GM18505 (cell line): ENCODE measurements at regions not wholly inside any gene's neighbourhood (a gene's known extent, or its start where the extent isn't known, plus 50 kb on each side); places are given as distances from the start of the nearest gene placed in this dataset.

Experiments
- ATAC-seq: cut with Tn5 transposase; IDR thresholded peaks from one replicate; pipeline ENCODE4 v1.9.1; 2021; ENCODE audit not compliant: unreplicated experiment
- POLR2A ChIP-seq: IDR thresholded peaks from 4 replicates; pipeline ENCODE4 v1.6.1; 2011; ENCODE audit warnings: borderline replicate concordance; ENCODE audit not compliant: insufficient read depth, insufficient read length; ENCODE audit errors: extremely low read depth

DNA sequence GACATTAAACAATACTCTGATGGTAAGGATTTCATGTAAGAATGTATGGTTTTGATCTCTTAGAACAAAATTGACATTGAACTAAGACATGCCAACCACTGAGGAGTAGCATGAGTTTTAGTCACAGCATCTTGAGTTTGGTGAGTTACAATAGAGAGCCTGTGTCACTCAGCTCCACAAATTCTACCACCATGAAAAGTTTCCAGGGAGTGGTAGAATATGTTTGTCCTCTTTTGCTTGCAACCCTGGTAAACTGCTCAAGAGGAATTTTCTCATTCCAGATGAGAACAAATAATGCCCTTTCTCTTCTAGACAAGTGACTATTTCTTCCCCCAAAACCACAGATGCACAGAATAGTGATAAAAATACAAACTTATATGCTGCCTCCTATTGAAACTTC, 502.0 kb upstream of the VRK2 start:
- no peak for TF ChIP-seq POLR2A
- ATAC-seq, result no peak

GRCh38 chr2:57546478-57546877, 500.1 kb upstream of the VRK2 start:
- no peak for TF ChIP-seq POLR2A
- no peak for ATAC-seq

GRCh38 chr2:57549642-57550102, 496.9 kb upstream of the VRK2 start:
- ATAC-seq, result peak; percentile 80
- no peak for TF ChIP-seq POLR2A

DNA sequence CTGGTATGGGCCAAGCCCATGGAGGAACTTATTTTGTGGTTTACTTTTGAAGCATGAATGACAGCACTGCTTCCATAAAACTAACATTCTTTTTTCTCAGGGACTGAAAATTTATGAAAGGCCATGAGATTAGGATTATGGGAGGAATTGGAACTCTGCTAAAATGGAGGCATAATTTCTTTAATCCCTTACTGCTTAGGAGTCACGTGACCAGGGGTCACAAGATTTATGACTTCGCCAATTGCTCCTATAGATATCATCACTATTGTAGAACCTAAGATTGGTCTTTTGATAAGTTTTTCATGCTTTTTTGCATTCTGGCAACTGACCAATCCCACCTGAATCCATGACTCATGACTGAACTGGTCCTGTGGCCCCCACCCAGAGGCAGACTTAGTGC, 495.7 kb upstream of the VRK2 start:
- ATAC-seq, result no peak
- no peak for TF ChIP-seq POLR2A

- TF ChIP-seq POLR2A, result no peak
- ATAC-seq, result no peak
Measured at GRCh38 chr2:57552885-57553284, 493.7 kb upstream of the VRK2 start.

- no peak for ATAC-seq
- no peak for TF ChIP-seq POLR2A
Measured at GRCh38 chr2:57554348-57554747, 492.3 kb upstream of the VRK2 start.

DNA sequence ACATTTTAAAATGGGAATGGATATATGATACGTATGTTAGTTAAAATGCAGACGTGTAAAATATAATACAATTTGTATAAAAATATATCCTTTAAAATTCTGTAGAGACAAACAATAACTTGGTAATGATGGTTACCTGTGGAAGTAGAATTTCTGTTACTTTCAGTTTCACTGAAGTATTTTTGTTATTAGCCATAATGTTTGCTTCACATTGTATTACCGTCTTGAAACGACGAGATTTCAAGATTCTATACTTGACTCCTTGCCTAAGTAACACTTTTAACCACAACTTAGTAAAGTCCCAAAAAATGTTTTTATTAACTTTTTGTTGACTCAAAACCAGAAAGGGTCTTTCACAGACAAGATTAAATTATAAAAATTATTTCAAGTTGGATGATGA, 488.3 kb upstream of the VRK2 start:
- no peak for ATAC-seq
- no peak for TF ChIP-seq POLR2A

GRCh38 chr2:57562495-57562894, 484.1 kb upstream of the VRK2 start:
- ATAC-seq, result no peak
- TF ChIP-seq POLR2A, result no peak

DNA sequence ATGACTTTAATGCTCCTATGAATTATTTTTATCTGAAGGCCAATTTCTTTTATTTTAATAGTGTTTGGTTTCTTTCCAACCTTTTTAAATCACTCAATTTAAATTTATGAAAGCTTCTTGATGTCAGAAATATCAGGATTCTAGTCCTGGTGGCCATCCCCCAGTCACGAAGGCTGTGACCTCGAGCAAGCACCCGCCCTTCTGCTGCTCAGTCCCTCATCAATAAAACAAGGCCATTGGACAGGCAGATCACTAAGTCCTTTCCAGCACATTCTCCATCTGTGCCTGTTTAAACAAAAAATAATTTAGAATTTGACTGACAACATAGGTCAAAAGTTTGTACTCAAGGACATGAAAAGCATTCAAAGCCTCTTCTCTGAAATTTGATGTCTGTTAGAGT, 483.6 kb upstream of the VRK2 start:
- no peak for ATAC-seq
- TF ChIP-seq POLR2A, result no peak

DNA sequence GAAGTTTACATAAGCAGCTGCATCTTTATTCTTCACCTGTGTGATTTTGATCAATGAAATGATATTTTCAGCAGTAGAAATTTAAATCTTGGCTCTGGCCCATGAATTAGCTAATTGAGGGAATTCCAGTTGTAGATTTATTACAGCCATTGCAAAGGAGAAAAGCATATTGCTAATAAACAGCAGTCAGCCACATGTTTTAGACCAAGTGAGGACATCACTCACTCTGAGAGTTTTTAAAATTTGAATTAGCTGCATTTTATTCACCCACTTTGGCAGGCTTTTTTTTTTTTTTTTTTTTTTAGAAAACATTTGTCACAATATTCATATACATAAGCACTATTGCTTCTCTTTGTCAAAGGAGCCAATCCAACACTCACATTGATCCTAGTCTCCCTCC, 479.4 kb upstream of the VRK2 start:
- TF ChIP-seq POLR2A, result no peak

DNA sequence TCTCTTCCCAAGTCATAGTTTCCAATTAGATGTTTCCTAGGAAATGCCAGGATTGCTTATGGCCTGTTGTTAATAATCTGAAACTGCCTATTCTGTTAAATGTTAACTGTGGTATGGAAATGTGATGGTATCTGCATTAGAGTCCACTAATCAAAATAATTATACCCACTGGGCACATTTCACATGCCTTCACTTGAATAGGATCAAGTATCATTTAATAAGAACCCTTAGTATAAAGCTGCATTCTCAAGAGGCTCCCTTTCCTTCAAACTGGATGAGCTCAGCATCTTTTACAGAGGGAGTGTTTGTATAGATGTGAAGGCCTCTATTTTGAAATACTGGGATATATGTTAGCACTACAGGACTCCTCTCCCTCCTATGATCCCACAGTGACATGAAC, 477.2 kb upstream of the VRK2 start:
- no peak for TF ChIP-seq POLR2A
- ATAC-seq, result no peak

More for the DNA sequence above, 479.4 kb upstream of the VRK2 start:
- no peak for ATAC-seq

DNA sequence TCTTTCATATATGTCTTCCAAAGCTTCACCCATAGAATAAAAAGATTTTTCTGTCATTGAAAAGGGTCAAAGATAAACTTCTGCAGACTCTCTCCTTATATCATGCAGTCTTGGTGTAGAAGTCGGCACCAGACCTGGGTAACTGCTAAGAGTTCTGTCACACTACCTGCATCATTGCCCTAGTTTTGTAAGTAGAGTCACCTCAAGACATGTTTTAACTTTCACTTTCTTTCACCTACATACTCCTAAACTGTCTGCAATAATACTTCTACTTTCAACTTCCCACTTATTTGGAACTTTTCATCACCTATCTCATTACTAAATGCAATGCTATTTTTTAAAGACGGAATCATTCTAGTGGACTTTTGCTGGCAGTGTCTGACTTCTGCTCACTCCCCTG, 475.6 kb upstream of the VRK2 start:
- no peak for ATAC-seq
- no peak for TF ChIP-seq POLR2A

DNA sequence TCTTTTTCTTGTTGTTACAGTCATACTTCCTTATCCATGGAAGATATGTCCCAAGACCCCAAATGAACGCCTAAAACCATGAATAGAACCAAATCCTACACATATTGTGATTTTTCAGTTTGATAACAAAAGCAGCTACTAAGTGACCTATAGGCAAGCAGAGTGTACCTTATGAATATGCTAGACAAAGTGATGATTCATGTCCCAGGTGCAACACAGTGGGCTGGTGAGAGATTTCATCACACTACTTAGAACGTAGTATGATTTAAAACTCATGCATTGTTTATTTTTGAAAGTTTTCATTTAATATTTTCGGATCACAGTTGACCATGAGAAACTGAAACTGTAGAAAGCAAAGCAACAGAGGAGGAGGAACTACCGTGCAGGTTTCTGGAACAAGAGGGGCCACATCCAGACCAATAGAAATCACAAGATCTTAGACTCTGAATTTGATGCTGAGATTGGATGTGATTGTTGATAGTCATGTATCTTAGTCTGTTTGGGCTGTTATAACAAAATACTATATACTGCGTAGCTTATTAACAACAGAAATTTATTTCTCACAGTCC, 470.8 kb upstream of the VRK2 start:
- no peak for ATAC-seq
- no peak for TF ChIP-seq POLR2A

DNA sequence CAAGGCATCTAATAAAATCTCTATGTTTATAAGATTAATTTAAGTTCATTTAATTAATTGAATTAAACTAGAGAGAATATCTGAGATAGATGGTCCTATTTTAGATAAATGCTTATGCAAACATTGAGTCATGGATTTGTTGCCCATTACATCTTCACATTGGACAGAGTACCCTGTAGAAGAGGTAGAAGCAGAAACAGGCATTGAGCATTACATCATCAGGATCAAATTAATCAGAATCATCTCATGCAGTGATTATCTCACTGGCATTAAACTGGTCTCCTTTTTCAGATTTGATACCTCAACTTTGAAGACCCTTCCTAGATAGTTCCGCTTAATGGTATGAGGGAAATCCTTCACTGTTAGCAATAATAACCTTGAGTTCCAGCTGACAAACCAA, 469.6 kb upstream of the VRK2 start:
- no peak for TF ChIP-seq POLR2A
- no peak for ATAC-seq

DNA sequence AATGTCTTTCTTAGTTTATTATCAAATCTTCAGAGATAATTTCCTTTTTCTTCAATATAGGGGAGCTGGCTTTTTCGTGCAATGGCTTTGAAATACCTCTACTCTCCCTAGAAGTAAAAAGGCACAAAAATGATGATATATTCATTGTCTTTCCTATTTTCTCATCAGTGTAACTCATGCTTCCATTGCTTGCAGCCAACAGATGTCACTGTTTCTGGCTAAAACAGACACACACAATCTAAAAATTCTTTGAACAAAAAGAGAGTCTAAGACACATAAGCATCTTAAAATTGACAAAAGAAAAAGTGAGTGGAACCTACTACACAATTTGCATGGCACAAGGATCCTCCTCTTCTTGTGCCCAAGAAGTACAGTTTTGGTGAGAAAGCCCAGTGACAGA, 448.7 kb upstream of the VRK2 start:
- no peak for ATAC-seq
- TF ChIP-seq POLR2A, result no peak

- ATAC-seq, result no peak
- TF ChIP-seq POLR2A, result no peak
Measured at GRCh38 chr2:57598551-57598950, 448.1 kb upstream of the VRK2 start.

DNA sequence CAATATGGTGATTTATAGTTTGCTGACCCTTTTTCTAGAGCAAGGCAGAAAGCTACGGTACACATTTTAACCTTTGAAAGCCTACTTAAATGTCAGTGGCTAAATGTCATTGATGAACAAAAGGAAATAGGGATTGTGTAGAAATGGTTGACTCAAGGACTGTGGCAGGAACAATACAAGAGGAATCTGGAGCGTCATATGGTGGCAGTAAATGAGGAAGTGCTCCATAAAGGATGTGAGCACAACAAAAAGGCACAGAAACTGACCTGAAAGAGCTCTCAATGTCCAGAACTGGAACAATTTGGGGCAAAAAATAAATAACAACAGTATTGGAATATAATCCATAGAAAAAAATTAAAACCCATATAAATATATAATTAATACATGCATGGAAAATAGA, 443.9 kb upstream of the VRK2 start:
- ATAC-seq, result no peak
- no peak for TF ChIP-seq POLR2A
